ENCODE measurements at regions not wholly inside any gene's neighbourhood (a gene's known extent, or its start where the extent isn't known, plus 50 kb on each side); places are given as distances from the start of the nearest gene placed in this dataset.
"Not testable (repeated sequence)": the region's sequence is repeated elsewhere in the genome, so short reads cannot be mapped to it uniquely, and the experiment has no call there.

- ATAC-seq (ENCODE audit: low FRiP score): no peak
Measured at GRCh38 chr4:104549736-104550135, 55.0 kb upstream of the CXXC4 start.

GRCh38 chr4:104559502-104559901 is 64.8 kb upstream of the CXXC4 start:
- DNase-seq (ENCODE audit: low spot score): no peak
- no peak for TF ChIP-seq CTCF (IDR thresholded peaks at IDR 0.05)
- no peak for ATAC-seq (ENCODE audit: low FRiP score)

More at GRCh38 chr4:104549736-104550135, 55.0 kb upstream of the CXXC4 start:
- no peak for DNase-seq (ENCODE audit: low spot score)
- TF ChIP-seq CTCF (IDR thresholded peaks at IDR 0.05): no peak

- no peak for TF ChIP-seq CTCF (IDR thresholded peaks at IDR 0.05)
- DNase-seq (ENCODE audit: low spot score) (no peak), ATAC-seq (ENCODE audit: low FRiP score) (no peak)
Measured at GRCh38 chr4:104571341-104571740, 76.6 kb upstream of the CXXC4 start.

GRCh38 chr4:104574371-104574770 is 79.7 kb upstream of the CXXC4 start:
- ATAC-seq (ENCODE audit: low FRiP score) (no peak), DNase-seq (ENCODE audit: low spot score) (no peak)
- no peak for TF ChIP-seq CTCF (IDR thresholded peaks at IDR 0.05)

GRCh38 chr4:104575278-104575677 is 80.6 kb upstream of the CXXC4 start:
- TF ChIP-seq CTCF (IDR thresholded peaks at IDR 0.05): no peak
- DNase-seq (ENCODE audit: low spot score) (no peak), ATAC-seq (ENCODE audit: low FRiP score) (no peak)

GRCh38 chr4:104577405-104577804 is 82.7 kb upstream of the CXXC4 start:
- ATAC-seq (ENCODE audit: low FRiP score) (no peak), DNase-seq (ENCODE audit: low spot score) (no peak)
- TF ChIP-seq CTCF (IDR thresholded peaks at IDR 0.05): no peak

- not testable (repeated sequence) for DNase-seq (ENCODE audit: low spot score); ATAC-seq (ENCODE audit: low FRiP score)
Measured at GRCh38 chr4:104581476-104581875, 86.8 kb upstream of the CXXC4 start.

GRCh38 chr4:104582056-104582455 is 87.4 kb upstream of the CXXC4 start:
- not testable (repeated sequence) for DNase-seq (ENCODE audit: low spot score); ATAC-seq (ENCODE audit: low FRiP score)

Measured in omental fat pad (tissue), 3 donors.